ENCODE measurements at regions not wholly inside any gene's neighbourhood (a gene's known extent, or its start where the extent isn't known, plus 50 kb on each side); places are given as distances from the start of the nearest gene placed in this dataset.

GRCh38 chr9:129377181-129377580 lies 199.1 kb upstream of the IER5L start:
- no peak for DNase-seq

GRCh38 chr9:129375845-129376244 lies 197.8 kb upstream of the IER5L start:
- DNase-seq: no peak

GRCh38 chr9:129374651-129375050 lies 196.6 kb upstream of the IER5L start:
- DNase-seq: no peak

- no peak for DNase-seq
Observed at GRCh38 chr9:129374231-129374630, 196.2 kb upstream of the IER5L start.

GRCh38 chr9:129373361-129373760 lies 195.3 kb upstream of the IER5L start:
- no peak for DNase-seq

GRCh38 chr9:129370770-129371169 lies 192.7 kb upstream of the IER5L start:
- no peak for DNase-seq

GRCh38 chr9:129368444-129368978 lies 190.4 kb upstream of the IER5L start:
- no peak for DNase-seq

- no peak for DNase-seq
Observed at GRCh38 chr9:129367287-129367686, 189.2 kb upstream of the IER5L start.

- no peak for DNase-seq
Observed at GRCh38 chr9:129365196-129365595, 187.1 kb upstream of the IER5L start.

- DNase-seq: no peak
Observed at GRCh38 chr9:129363216-129363873, 185.3 kb upstream of the IER5L start.

- DNase-seq: no peak
Observed at GRCh38 chr9:129362287-129363000, 184.4 kb upstream of the IER5L start.

- DNase-seq: no peak
Observed at GRCh38 chr9:129361196-129361595, 183.1 kb upstream of the IER5L start.

GRCh38 chr9:129359916-129360536 lies 182.0 kb upstream of the IER5L start:
- no peak for DNase-seq

- no peak for DNase-seq
Observed at GRCh38 chr9:129359162-129359811, 181.2 kb upstream of the IER5L start.

GRCh38 chr9:129358621-129359154 lies 180.6 kb upstream of the IER5L start:
- DNase-seq: no peak

- DNase-seq: no peak
Observed at GRCh38 chr9:129357773-129358245, 179.7 kb upstream of the IER5L start.

- DNase-seq: no peak
Observed at GRCh38 chr9:129356871-129357772, 179.1 kb upstream of the IER5L start.

- DNase-seq: no peak
Observed at GRCh38 chr9:129355631-129356030, 177.6 kb upstream of the IER5L start.

GRCh38 chr9:129354498-129354897 lies 176.4 kb upstream of the IER5L start:
- no peak for DNase-seq

- no peak for DNase-seq
Observed at GRCh38 chr9:129353697-129354336, 175.8 kb upstream of the IER5L start.

- DNase-seq: no peak
Observed at GRCh38 chr9:129352146-129352865, 174.2 kb upstream of the IER5L start.
